CD14-positive monocyte (primary cell): ENCODE measurements at regions not wholly inside any gene's neighbourhood (a gene's known extent, or its start where the extent isn't known, plus 50 kb on each side); places are given as distances from the start of the nearest gene placed in this dataset.

Experiments
- DNase-seq, 3 donors: peaks; one replicate each; pipeline ENCODE4 v3.0.0-alpha.2; 2011 to 2022
- H2AFZ ChIP-seq: 2 replicates; pipeline ENCODE4 v1.6.0; 2012; ENCODE audit warnings: mild to moderate bottlenecking, low read depth, low read length, inconsistent platforms; ENCODE audit not compliant: insufficient read depth, poor library complexity, severe bottlenecking
- H3K27ac ChIP-seq, 2 donors: 1 replicate in 1 of 2; 2 replicates in 1 of 2; pipeline ENCODE4 v1.5.1; 2012 to 2013; ENCODE audit warnings: low read length in 2 of 2, control low read depth in 1 of 2, inconsistent platforms in 1 of 2, low read depth in 1 of 2, mild to moderate bottlenecking in 1 of 2
- H3K27me3 ChIP-seq, 2 donors: one replicate each; pipeline versions ENCODE4 v1.6.0 to v1.6.1; 2011 to 2013; ENCODE audit warnings: low read length in 2 of 2; ENCODE audit not compliant: control insufficient read depth in 2 of 2, insufficient read depth in 2 of 2
- H3K36me3 ChIP-seq, 2 donors: replicated peaks in 1 of 2; 1 replicate in 1 of 2; 2 replicates in 1 of 2; pipeline versions ENCODE4 v1.5.1 to v1.6.1; 2012 to 2013; ENCODE audit warnings: low read length in 2 of 2, control low read depth in 1 of 2, inconsistent platforms in 1 of 2, mild to moderate bottlenecking in 1 of 2; ENCODE audit not compliant: insufficient read depth in 2 of 2, control insufficient read depth in 1 of 2
- H3K4me1 ChIP-seq, 2 donors: 1 replicate in 1 of 2; 2 replicates in 1 of 2; pipeline versions ENCODE4 v1.5.1 to v1.6.1; 2012 to 2013; ENCODE audit warnings: low read length in 2 of 2, control low read depth in 1 of 2, inconsistent platforms in 1 of 2, mild to moderate bottlenecking in 1 of 2, moderate library complexity in 1 of 2; ENCODE audit not compliant: insufficient read depth in 2 of 2, control insufficient read depth in 1 of 2
- H3K4me2 ChIP-seq: replicated peaks from 2 replicates; pipeline ENCODE3; 2012; ENCODE audit warnings: low read length, moderate library complexity, mild to moderate bottlenecking; ENCODE audit not compliant: poor library complexity, severe bottlenecking; ENCODE audit errors: extremely low read depth
- H3K4me3 ChIP-seq, 3 experiments: fragments of 200-600 bp in 1 of 3; sonication (generic) in 1 of 3; replicated peaks in 1 of 3; 1 replicate in 2 of 3; 2 replicates in 1 of 3; pipeline ENCODE4 v1.5.1; 2011 to 2013; ENCODE audit warnings: low read length in 3 of 3, mild to moderate bottlenecking in 3 of 3, control low read depth in 2 of 3, low read depth in 2 of 3, inconsistent platforms in 1 of 3, moderate library complexity in 1 of 3
- H3K79me2 ChIP-seq: 2 replicates; pipeline ENCODE4 v1.6.0; 2012; ENCODE audit warnings: mild to moderate bottlenecking, control low read depth, inconsistent platforms, low read length, moderate library complexity; ENCODE audit not compliant: insufficient read depth
- H3K9ac ChIP-seq: 2 replicates; pipeline ENCODE4 v1.6.0; 2017; ENCODE audit warnings: low read length, mild to moderate bottlenecking; ENCODE audit not compliant: insufficient read depth, poor library complexity, severe bottlenecking
- H3K9me3 ChIP-seq, 2 donors: replicated peaks in 1 of 2; 1 replicate in 1 of 2; 2 replicates in 1 of 2; pipeline versions ENCODE4 v1.5.1 to v1.6.1; 2012 to 2013; ENCODE audit warnings: low read length in 2 of 2, control low read depth in 1 of 2; ENCODE audit not compliant: control insufficient read depth in 1 of 2, insufficient read depth in 1 of 2
- H4K20me1 ChIP-seq: 2 replicates; pipeline ENCODE4 v1.6.0; 2012; ENCODE audit warnings: mild to moderate bottlenecking, low read length, control low read depth, moderate library complexity; ENCODE audit not compliant: insufficient read depth
- H3K27ac Mint-ChIP-seq, 7 donors: one replicate each; pipeline ENCODE4 v1.8.0; 2020; ENCODE audit warnings: mild to moderate bottlenecking in 7 of 7, mixed read lengths in 7 of 7, moderate library complexity in 6 of 7, inconsistent platforms in 2 of 7
- H3K27me3 Mint-ChIP-seq, 3 donors: one replicate each; pipeline ENCODE4 v1.8.0; 2021 to 2022; ENCODE audit warnings: low read depth in 3 of 3, mild to moderate bottlenecking in 3 of 3, mixed read lengths in 3 of 3, moderate library complexity in 3 of 3, inconsistent platforms in 1 of 3
- H3K36me3 Mint-ChIP-seq, 2 donors: one replicate each; pipeline ENCODE4 v1.8.0; 2020; ENCODE audit warnings: mixed read lengths in 2 of 2, inconsistent platforms in 1 of 2, mild to moderate bottlenecking in 1 of 2
- H3K4me1 Mint-ChIP-seq: one replicate; pipeline ENCODE4 v1.8.0; 2020; ENCODE audit warnings: mild to moderate bottlenecking, mixed read lengths
- H3K4me3 Mint-ChIP-seq, 2 donors: one replicate each; pipeline ENCODE4 v1.8.0; 2020; ENCODE audit warnings: mild to moderate bottlenecking in 2 of 2, mixed read lengths in 2 of 2, moderate library complexity in 1 of 2
- H3K9me3 Mint-ChIP-seq, 7 donors: one replicate each; pipeline ENCODE4 v1.8.0; 2020 to 2022; ENCODE audit warnings: mixed read lengths in 7 of 7, mild to moderate bottlenecking in 6 of 7, moderate library complexity in 6 of 7, inconsistent platforms in 2 of 7
- CTCF ChIP-seq: fragments of 200-600 bp; IDR thresholded peaks from one replicate; pipeline ENCODE4 v1.8.0; 2022; ENCODE audit warnings: antibody characterized with exemption, mild to moderate bottlenecking
- WGBS: methylation state at CpG from one replicate; pipeline ENCODE4 v1.1.5; 2013; ENCODE audit warnings: missing lambda C conversion rate; ENCODE audit not compliant: insufficient coverage; 5-methylcytosine and 5-hydroxymethylcytosine counted together
- intact Hi-C, 2 donors: fragments of 100-400 bp; cut with micrococcal nuclease; formaldehyde crosslinking; loops; one replicate each; pipeline versions ENCODE4 v1.15.0 to v1.15.1; 2023

- H3K27me3 Mint-ChIP-seq: peaks cover 0 to 1% (median 0%) of the 10 kb centered on the region in 3 donors
- 100% methylated on average over 1 of the region's 4 CpGs for WGBS
- Histone ChIP-seq H3K9ac (no peak overlapping the region), H2AFZ (no peak overlapping the region), H3K9me3 (no peaks in the 10 kb centered on the region), H3K27me3 (no peaks in the 10 kb centered on the region), H3K4me1 (no peaks in the 10 kb centered on the region), H3K4me3 (no peak overlapping the region), H3K4me2 (no peak overlapping the region), H3K27ac (no peak overlapping the region), H4K20me1 (no peaks in the 10 kb centered on the region), H3K36me3 (no peaks in the 10 kb centered on the region), H3K79me2 (no peaks in the 10 kb centered on the region)
- no peak for TF ChIP-seq CTCF
- no peak overlapping the region for H3K4me3 Mint-ChIP-seq
- no peaks in the 10 kb centered on the region for H3K36me3 Mint-ChIP-seq
- peaks cover 0 to 2% (median 0%) of the 10 kb centered on the region in 7 donors for H3K9me3 Mint-ChIP-seq
- DNase-seq: no peak
- no peaks in the 10 kb centered on the region for H3K4me1 Mint-ChIP-seq
- no peak overlapping the region for H3K27ac Mint-ChIP-seq
- intact Hi-C loops: no loop called here
Observed at GRCh38 chr5:111859533-111860270, 102.7 kb upstream of the NREP start.

- DNase-seq: no peak
- no peak overlapping the region for H3K4me2 ChIP-seq
- H3K27me3 ChIP-seq: no peaks in the 10 kb centered on the region
- H3K79me2 ChIP-seq: no peaks in the 10 kb centered on the region
- no peak overlapping the region for H3K9ac ChIP-seq
- H3K9me3 ChIP-seq: no peaks in the 10 kb centered on the region
- H3K4me1 ChIP-seq: no peaks in the 10 kb centered on the region
- H3K27ac ChIP-seq: no peak overlapping the region
- H4K20me1 ChIP-seq: no peaks in the 10 kb centered on the region
- H3K4me3 ChIP-seq: no peak overlapping the region
- H3K36me3 Mint-ChIP-seq: no peaks in the 10 kb centered on the region
- no peak for TF ChIP-seq CTCF
- H3K27me3 Mint-ChIP-seq: peaks cover 0 to 1% (median 0%) of the 10 kb centered on the region in 3 donors
- H3K9me3 Mint-ChIP-seq: peaks cover 0 to 2% (median 0%) of the 10 kb centered on the region in 7 donors
- no peaks in the 10 kb centered on the region for H3K4me1 Mint-ChIP-seq
- no peak overlapping the region for H3K4me3 Mint-ChIP-seq
- no peaks in the 10 kb centered on the region for H3K36me3 ChIP-seq
- no peak overlapping the region for H3K27ac Mint-ChIP-seq
- intact Hi-C loops: no loop called here
- H2AFZ ChIP-seq: no peak overlapping the region
Observed at GRCh38 chr5:111859031-111859430, 102.0 kb upstream of the NREP start.
